ENCODE measurements at regions not wholly inside any gene's neighbourhood (a gene's known extent, or its start where the extent isn't known, plus 50 kb on each side); places are given as distances from the start of the nearest gene placed in this dataset.

GRCh38 chr3:64303401-64303800, 78.1 kb upstream of the PRICKLE2 start:
- TF ChIP-seq CTCF (IDR thresholded peaks at IDR 0.05) (no peak), POLR2A (IDR thresholded peaks at IDR 0.05) (no peak)

All from tibial nerve (tissue), 3 donors.